Kidney epithelial cell (primary cell): ENCODE measurements at regions not wholly inside any gene's neighbourhood (a gene's known extent, or its start where the extent isn't known, plus 50 kb on each side); places are given as distances from the start of the nearest gene placed in this dataset.

Experiments
- DNase-seq: peaks from one replicate; pipeline ENCODE4 v3.0.0-alpha.2; 2010; ENCODE audit warnings: low read depth
- H3K27me3 ChIP-seq: 2 replicates; pipeline ENCODE4 v1.6.0; 2011; ENCODE audit warnings: low read length; ENCODE audit not compliant: control insufficient read depth, insufficient read depth
- H3K36me3 ChIP-seq: 2 replicates; pipeline ENCODE4 v1.5.1; 2011; ENCODE audit warnings: low read length; ENCODE audit not compliant: control insufficient read depth, insufficient read depth
- H3K4me3 ChIP-seq: 2 replicates; pipeline ENCODE4 v1.5.1; 2011; ENCODE audit warnings: low read depth, mild to moderate bottlenecking, control low read depth, low read length
- CTCF ChIP-seq: IDR thresholded peaks from 2 replicates; pipeline ENCODE4 v1.5.1; 2011; ENCODE audit warnings: mild to moderate bottlenecking, moderate library complexity, low read length, control low read depth, inconsistent platforms; ENCODE audit not compliant: insufficient read depth, poor library complexity, severe bottlenecking

GRCh38 chr1:232377494-232377770 is 252.5 kb downstream of the SIPA1L2 start:
- H3K36me3 ChIP-seq: no peaks in the 10 kb centered on the region
- H3K27me3 ChIP-seq: no peaks in the 10 kb centered on the region
- TF ChIP-seq CTCF: no peak
- no peak for DNase-seq
- H3K4me3 ChIP-seq: no peak overlapping the region

GRCh38 chr1:232376632-232377493 is 253.1 kb downstream of the SIPA1L2 start:
- H3K4me3 ChIP-seq: no peak overlapping the region
- H3K27me3 ChIP-seq: no peaks in the 10 kb centered on the region
- TF ChIP-seq CTCF: no peak
- no peaks in the 10 kb centered on the region for H3K36me3 ChIP-seq
- DNase-seq: no peak

- no peak for TF ChIP-seq CTCF
- Histone ChIP-seq H3K4me3 (no peak overlapping the region), H3K36me3 (no peaks in the 10 kb centered on the region), H3K27me3 (no peaks in the 10 kb centered on the region)
- no peak for DNase-seq
These were observed 257.0 kb downstream of the SIPA1L2 start for GRCh38 chr1:232372841-232373440.

- H3K4me3 ChIP-seq: no peak overlapping the region
- no peaks in the 10 kb centered on the region for H3K27me3 ChIP-seq
- DNase-seq: no peak
- H3K36me3 ChIP-seq: no peaks in the 10 kb centered on the region
- no peak for TF ChIP-seq CTCF
These were observed 257.5 kb downstream of the SIPA1L2 start for GRCh38 chr1:232372431-232372830.

GRCh38 chr1:232369451-232370296 is 260.3 kb downstream of the SIPA1L2 start:
- DNase-seq: no peak
- Histone ChIP-seq H3K27me3 (no peaks in the 10 kb centered on the region), H3K4me3 (no peak overlapping the region), H3K36me3 (no peaks in the 10 kb centered on the region)
- no peak for TF ChIP-seq CTCF
